ENCODE measurements at regions not wholly inside any gene's neighbourhood (a gene's known extent, or its start where the extent isn't known, plus 50 kb on each side); places are given as distances from the start of the nearest gene placed in this dataset.

DNA sequence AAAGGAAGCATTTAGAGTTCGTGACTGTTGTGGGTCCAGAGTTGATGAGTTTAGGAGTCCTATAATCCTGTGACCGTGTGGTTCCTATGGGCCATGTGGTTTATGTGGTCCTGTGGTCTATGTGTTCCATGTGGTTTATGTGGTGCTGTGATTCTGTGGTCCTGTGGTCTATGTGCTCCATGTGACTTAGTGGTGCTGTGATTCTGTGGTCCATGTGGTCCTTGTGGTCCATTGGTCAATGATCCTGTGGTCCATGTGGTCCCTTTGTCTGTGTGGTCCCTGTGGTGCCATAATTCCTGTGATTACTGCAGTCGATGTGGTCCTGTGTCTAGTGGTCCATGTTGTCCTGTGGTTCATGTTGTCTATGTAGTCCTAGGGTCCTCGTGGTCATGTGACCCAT is 167.3 kb downstream of the TMEM18 start:
- no peak for DNase-seq (ENCODE audit: low spot score)

DNA sequence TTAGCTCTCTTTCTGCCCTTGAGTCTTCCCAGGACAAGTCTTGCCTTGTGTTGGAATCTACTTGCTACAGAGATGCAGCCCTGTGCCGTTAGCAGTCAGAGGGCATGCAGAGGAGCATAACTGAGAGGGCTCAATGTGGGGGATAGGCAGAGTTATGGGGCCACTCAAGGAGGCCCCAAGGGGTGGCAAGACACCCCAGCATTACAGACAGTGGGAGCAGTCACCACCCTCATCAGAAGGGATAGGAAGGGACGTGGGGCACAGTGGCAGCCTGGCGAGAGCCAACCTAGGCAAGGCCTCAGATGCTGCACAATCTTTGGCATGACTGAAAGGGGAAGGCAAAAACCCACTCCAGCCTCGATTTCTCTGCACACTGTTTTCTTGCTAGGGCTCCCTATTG is 169.1 kb downstream of the TMEM18 start:
- no peak for DNase-seq (ENCODE audit: low spot score)

DNA sequence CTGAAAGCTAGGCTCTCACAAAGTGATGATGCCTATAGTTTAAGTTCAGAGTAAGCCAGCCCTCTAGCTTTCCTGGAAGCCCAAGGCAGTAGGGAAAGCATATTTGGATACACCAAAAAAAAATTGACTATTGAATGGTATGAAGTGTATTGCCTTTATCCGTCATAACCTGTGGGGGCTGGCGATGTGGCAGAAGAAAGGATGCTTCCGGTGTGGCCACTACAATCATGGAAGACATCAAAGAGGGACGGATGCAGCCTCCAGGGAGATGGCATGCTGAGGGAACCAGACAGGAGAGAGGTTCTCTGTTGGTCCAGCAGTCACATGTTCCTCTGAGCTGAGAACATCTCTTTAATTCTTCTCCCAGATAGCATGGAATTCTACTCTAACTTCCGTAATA is 170.3 kb downstream of the TMEM18 start:
- DNase-seq (ENCODE audit: low spot score) = no peak

DNA sequence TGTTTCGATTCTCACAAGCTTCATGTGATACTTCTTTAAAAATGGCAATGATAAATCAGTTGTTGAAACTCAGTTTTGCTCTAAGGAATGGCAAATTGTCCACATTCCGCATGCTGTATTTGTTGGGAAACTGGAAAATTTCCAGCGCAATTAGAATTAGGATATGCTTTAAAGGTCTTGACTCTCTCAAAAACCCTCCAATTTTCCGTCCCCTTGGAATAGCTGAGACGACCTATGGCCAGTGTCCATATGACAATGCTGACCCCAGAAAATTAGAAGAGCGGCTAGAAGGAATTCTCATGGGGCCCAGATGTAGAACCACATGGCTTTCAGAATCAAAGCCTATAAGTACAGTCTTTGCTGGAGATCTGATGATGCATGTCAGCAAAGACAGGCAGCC is 170.8 kb downstream of the TMEM18 start:
- no peak for DNase-seq (ENCODE audit: low spot score)

DNA sequence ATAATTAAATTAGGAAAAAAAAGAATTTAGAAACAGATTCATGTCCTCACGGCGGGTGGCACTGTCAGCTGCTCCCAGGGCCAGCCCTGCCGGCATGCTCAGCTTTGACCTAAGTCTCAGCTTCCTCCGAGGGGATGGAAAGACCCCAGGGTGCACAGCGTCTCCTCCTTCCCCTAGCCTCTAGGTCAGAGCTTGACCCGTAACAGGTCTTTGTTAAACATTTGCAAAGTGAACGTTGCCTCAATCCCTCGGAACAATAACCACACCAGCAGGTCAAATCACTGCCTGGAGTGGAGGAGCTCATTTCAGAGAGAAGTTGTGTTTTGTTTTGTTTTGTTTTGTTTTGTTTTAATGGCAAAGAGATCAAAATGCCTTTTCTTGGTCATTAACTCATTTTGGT is 171.3 kb downstream of the TMEM18 start:
- DNase-seq (ENCODE audit: low spot score) = no peak

DNA sequence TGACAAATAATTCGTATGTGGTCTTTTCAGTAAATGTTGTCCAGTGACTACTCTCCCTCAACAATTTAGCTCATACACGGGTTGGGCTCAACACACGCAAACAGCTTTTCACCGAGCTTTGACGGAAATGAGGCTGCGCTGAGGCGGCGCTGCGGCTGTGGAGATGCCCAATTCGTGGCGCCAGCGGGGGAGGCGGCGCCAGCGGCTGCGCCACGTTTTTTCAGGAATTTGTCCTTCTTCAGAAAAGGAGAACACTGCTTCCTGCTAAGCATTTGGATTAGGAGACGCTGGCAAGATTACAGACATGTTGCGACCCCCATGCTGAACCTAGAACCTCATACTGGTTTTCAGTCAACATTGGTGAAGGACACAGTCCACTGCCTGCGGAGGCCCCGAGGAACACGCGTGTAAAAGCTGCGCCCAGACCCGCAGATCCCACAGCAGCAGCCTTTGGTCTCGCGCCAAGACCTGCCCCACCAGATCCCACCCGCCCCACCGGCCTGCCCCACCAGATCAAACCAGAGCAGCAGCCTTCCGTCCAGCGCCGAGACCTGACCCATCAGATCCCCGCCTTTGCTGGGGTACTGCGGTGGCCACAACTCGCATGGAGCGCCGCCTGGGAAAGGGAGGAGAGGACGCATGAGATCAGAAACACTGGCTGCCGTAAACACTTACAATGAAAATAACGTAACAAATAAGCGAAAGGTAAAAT is 173.8 kb downstream of the TMEM18 start:
- DNase-seq (ENCODE audit: low spot score) = no peak

DNA sequence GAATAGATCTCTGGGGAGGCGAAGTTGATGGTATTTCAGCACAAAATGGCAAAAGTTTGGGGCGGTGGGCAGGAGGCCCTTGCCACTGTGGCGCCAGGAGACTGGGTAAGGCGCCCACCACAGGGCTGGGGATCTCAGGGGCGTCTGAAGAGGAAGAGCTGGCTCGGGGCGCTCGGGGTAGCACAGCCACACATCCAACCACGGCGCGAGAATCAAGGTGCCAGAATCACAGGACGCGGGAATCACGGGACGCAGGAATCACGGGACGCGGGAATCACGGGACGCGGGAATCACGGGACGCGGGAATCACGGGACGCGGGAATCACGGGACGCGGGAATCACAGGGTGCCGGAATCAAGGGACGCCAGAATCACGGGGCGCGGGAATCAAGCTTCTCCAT is 174.4 kb downstream of the TMEM18 start:
- no peak for DNase-seq (ENCODE audit: low spot score)

DNA sequence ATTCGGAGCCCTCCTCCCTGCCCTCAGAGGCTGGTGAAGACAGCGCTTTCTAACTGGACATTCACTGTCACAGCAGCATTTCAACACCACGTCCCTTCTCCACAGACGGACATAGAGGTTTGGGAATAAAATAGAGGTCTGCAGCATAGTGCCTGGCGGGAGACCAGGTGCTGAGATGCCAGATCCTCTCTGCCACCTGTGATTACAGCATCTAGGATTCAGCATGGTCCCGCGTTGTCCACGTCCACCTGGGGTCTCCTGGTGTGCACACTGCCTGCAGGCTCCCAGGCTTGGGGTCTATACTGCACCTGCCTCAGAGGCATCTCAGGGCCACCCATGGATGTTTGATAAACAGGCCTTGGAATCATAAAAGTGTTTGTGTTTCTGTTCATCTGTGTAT is 175.5 kb downstream of the TMEM18 start:
- DNase-seq (ENCODE audit: low spot score) = no peak

DNA sequence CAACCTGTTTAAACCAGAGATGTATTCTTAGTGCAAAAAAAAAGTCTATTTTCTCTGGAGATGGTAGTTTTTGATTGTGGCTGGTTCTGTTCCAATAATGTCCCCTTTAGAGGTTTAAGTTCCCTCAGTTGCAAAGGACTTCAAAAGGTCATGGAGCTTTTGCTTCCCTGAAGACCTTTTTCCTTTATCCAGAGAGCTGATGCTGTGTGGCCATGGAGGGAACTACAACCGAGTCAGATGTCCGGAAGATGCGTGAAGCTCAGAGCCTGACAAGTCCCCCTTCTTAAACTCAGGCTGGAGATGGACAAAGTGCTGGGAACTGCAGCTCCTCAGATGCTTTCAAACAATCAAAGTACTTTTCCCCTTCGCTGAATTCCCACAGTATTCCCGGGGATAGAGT is 176.1 kb downstream of the TMEM18 start:
- DNase-seq (ENCODE audit: low spot score) = no peak

DNA sequence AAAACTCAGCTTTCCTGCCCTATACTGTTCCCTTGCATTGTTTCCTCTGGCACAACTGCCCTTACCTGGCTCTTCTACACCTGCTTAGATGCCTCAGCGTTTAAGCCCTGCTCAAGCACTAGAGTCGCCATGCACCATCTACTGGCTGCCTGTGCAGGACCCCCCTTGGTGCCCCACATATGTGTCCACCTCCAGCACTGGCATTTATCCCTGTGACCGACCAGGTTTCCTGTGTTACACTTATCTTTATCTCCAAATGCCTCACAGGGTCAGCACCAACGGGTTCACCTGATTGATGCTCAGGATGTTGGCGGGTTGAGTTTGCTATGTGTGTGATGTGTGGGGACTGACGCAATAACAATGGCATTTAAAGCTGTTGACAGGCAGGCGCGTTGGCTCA is 177.5 kb downstream of the TMEM18 start:
- no peak for DNase-seq (ENCODE audit: low spot score)

DNA sequence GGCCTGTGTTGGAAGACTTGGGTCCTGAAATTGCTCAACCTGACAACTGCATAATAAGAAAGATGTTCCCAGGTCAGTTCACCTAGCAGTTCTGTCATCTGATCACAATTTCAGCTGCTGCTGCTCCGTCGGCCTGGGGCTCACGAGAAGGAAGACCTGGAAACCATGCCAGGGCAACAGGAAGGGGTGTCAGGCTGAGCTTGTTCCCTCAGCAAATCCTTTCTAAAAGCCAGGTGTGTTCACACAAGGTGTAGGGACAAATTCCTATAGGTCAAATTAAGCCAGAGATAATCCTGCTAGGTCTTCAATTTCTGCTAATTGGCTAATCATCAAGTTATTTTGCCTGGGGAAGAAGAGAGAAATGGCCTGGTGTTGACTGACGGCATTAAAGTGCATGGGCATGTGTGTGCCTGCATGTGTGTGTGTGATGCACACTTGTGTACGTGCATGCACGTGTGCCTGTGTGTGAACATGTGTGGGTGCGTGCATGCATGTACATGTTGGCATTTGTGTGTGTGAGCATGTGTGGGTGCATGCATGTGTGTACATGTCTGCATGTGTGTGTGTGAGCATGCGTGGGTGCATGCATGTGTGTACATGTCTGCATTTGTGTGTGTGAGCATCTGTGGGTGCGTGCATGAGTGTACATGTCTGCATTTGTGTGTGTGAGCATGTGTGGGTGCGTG is 178.6 kb downstream of the TMEM18 start:
- DNase-seq (ENCODE audit: low spot score) = no peak

DNA sequence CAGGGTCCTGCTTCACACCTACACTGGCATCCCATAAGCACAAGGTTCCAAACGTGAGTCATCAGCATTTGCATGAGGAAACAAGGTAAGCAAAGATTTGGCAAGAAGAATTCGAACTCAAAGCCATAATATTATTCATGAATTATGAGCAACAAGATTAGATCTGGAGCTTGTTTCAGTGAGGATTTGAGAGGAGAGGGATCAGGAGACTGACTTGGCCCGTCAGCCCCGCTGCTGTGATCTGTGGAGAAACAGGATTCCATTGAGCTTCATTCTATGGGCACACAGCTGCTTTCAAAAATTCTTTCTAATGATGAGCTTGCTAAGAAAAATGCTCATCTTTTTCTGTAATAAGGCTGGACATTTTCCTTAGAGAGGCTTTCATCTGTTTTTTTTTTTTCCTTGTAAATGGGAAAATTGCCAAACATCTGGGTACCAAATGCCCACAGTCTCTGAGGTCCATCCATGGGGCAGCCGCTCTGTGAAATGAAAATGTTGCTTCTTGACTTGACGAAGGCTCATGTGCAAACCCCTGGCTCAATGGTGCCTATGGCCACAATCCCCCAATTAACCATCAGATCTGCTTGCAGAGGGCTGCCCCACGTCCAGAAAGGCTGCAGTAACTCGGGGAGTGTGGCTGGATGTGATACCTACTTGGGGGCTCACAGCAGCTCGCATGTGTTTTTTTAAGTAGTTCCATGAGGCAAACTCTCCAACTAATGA is 179.3 kb downstream of the TMEM18 start:
- DNase-seq (ENCODE audit: low spot score) = no peak

DNA sequence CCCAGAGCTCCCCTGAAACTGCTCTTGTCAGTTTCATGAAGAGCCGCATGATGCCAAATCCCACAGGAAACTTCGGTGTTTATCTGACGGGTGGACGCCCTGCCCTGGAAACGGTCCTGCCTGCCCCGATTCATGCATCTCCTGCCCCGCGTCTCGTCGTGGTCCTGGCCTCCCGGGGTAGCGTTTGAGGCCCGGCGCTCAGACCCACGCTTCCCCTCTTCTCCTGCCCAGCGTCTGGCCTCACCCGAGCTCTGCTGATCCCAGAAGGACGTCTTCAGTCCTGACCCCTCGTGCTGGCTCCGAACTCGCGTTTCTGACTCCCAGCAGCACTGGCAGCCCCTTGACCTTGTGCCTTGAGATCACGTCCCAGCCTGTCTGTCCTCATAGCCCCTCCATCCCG is 180.5 kb downstream of the TMEM18 start:
- no peak for DNase-seq (ENCODE audit: low spot score)

DNA sequence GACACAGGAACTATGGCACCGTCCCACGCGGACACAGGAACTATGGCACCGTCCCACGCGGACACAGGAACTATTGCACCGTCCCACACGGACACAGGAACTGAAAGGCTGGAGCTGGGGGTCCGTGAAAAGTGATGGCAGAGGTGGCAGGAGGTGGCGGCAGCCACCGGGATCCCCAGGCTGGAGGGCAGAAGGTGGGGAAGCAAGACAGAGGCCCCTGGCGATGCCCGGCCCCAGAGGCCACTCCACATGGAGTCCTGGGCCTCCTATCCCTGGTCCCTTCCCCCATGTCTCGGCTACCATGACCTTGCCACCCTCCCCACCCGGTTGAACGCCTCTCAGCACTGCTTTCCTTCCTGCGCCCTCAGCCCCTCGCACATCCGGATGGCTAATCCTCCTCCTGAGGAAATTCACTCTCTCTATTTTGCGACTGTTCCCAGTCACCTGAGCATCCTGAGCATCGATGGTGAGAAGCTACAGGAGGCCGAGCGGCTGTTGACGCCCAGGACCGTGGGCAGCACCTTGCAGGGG is 181.4 kb downstream of the TMEM18 start:
- no peak for DNase-seq (ENCODE audit: low spot score)

DNA sequence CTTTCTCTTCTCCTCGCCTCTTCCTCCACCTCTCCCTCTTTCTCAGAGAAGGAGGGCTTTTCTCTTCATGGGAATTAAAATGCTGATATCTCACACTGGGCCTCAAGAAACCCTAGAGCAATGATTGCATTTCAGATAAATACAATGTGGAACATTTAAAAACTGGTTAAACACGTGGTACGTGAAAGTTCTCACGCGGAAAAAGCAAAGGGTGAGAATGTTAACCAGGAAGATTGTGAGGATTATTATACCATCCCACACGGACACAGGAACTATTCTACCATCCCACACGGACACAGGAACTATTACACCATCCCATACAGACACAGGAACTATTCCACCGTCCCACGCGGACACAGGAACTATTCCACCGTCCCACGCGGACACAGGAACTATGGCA is 182.4 kb downstream of the TMEM18 start:
- no peak for DNase-seq (ENCODE audit: low spot score)

DNA sequence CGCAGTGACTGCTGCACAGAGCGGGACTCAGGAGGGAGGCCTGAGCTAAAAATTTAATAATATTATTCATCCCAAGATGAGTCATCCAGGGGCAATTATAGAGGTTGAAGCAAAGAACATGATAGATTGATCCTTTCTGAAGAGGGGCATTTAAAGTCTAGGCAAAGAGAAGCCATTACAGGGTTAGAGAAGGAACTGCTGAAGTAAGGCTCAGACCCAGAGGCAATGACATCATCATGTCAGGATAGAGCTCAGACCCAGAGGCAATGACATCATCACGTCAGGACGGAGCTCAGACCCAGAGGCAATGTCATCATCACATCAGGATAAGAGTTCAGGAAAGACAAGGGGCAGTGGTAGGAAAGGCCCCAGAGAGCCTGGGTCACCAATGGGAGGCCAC is 184.0 kb downstream of the TMEM18 start:
- no peak for DNase-seq (ENCODE audit: low spot score)

DNA sequence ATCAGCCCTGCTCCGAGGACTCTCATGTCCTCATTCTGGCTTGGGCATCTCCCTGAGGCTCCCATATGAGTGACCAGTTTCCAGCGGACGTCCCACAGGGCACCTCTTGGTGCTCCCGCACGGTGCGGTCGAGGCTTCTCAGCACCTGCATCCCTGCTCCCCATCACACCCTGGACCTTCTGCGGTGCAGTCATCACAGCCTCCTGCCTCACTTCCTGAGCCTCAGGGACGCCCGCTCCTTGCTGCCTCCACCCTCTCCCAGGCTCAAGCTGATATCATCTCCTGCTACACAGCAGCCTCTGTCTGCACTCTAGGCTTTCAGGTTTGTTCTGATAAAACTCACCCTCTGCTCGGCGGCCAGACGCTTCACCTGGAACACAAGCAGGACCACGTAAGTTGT is 185.0 kb downstream of the TMEM18 start:
- no peak for DNase-seq (ENCODE audit: low spot score)

DNA sequence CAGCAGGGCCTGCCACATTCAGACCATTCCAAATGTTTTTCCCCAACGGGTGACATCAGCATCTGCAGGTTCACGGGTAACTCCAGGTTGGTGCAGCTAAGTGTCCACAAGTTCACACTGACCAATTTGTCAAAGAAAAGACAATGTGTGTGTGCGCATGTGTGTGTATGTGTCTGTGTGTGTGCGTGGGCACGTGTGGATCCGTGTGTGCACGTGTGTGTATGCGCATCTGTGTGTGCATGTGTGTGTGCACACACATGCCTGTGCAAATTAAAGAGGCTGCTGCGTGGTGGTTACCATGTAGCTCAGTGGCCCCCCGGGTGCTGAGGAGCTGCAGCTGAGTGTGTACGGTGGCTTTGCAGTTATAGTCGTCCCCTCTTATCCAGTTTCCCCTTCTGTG is 187.4 kb downstream of the TMEM18 start:
- DNase-seq (ENCODE audit: low spot score) = no peak

DNA sequence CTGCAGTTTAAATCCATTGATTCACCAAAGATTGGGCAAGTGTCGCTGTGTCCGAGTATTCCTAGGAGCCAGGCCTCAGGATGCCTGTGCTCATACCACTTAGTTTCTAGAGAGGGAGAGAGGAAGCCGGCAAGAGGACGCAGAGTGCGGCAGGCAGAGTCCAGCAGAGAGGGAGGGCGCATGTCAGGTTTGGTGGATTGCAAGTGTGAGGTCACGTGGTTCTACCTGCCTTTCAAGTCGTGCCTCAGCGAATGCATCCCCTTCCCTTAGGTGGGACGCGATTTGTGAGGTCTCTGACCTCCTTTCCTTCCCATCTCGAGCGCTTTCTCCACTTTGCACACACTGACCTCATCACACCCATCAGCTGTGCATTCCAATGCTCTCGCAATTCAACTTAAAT is 188.1 kb downstream of the TMEM18 start:
- DNase-seq (ENCODE audit: low spot score) = no peak

DNA sequence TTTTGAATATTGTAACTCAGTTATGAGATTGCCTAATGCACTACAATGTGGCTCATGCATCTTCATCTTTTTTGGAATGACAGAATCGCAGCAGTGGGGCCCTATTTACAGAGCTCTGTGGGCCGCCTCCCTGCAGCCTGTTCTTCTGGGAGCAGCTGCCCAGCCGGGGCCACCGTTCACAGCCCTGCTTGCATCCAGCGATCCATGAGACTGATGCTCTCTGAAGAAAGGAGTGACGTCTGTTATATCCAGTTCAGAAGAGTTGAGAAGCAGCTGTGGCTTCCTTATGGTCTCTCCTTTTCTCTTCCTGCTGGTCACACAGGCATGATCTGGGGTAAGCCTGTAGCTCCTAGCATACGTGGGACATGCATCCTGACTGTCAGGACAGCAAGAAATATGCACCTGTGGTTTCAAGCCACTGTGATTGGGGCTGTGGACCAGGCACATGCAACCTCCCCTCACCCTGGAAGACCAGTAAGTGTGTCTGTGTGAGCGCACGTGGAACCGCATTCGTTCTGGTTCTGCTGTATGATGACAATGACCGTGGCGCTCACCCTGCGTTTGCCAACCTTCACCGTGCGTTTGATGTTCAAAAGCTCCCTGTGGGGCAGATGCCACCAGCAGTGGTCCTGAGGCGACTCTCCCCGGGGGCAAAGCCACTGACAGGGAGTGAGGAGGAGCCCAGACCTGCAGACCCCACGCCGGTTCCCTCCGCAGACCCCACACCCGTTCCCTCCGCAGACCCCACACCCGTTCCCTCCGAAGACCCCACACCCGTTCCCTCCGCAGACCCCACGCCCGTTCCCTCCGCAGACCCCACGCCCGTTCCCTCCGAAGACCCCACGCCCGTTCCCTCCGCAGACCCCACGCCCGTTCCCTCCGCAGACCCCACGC is 189.8 kb downstream of the TMEM18 start:
- no peak for DNase-seq (ENCODE audit: low spot score)

DNA sequence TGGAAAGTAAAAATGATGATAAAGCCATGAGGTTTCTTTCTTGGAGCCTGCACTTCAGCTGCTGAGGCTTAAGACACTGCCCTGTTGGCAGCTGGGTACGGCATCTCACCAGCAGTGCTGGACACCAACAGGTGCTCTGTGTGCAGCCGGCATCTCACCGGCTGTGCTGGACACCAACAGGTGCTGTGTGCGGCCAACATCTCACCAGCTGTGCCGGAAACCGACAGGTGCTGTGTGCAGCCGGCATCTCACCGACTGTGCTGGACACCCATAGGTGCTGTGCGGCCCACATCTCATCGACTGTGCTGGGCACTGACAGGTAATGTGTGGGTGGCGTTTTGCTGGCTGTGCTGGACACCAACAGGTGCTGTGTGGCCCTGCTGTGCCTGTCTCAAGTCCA is 190.8 kb downstream of the TMEM18 start:
- no peak for DNase-seq (ENCODE audit: low spot score)

DNA sequence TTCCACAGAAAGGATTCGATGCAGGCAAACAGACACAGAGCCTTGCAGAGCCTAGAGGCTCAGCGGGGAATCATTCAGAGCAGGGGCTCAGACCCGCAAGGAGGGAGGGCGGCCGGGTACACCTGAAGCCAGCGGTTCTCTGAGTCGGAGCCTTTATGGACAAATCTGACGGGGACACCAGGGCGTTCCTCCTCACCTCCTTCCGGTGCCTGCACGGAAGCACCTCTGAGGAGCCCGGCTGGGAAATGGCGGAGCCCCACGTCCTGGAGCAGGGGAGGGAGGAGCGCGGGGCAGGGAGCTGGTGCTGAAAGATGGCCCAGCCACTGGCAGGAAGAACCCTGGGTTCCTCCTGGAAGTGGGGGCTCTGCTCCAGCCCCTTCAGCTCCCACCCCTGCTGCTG is 193.5 kb upstream of the ALKAL2 start:
- DNase-seq (ENCODE audit: low spot score) = no peak
